Right atrium auricular region (tissue), 2 donors: ENCODE measurements at regions not wholly inside any gene's neighbourhood (a gene's known extent, or its start where the extent isn't known, plus 50 kb on each side); places are given as distances from the start of the nearest gene placed in this dataset.

Experiments used
- DNase-seq: peaks from one replicate; pipeline ENCODE4 v3.0.0-alpha.2; 2019; ENCODE audit warnings: low spot score
- H3K27ac ChIP-seq, 2 donors: fragments of 200-600 bp; sonication (generic); 1 replicate in 1 of 2; 2 replicates in 1 of 2; pipeline ENCODE4 v1.5.1; 2016 to 2019
- H3K27me3 ChIP-seq, 2 donors: fragments of 200-600 bp; sonication (generic); one replicate each; pipeline versions ENCODE4 v1.5.1 to v1.6.0; 2017 to 2019
- H3K36me3 ChIP-seq: fragments of 200-600 bp; sonication (generic); one replicate; pipeline ENCODE4 v1.5.1; 2016
- H3K4me1 ChIP-seq, 2 donors: fragments of 200-600 bp; sonication (generic); one replicate each; pipeline versions ENCODE4 v1.5.1 to v1.6.0; 2017 to 2019
- H3K4me3 ChIP-seq, 2 donors: fragments of 200-600 bp; sonication (generic); 1 replicate in 1 of 2; 2 replicates in 1 of 2; pipeline ENCODE4 v1.5.1; 2017 to 2019; ENCODE audit warnings: mild to moderate bottlenecking in 1 of 2, moderate library complexity in 1 of 2
- H3K9me3 ChIP-seq, 2 donors: fragments of 200-600 bp; sonication (generic); one replicate each; pipeline ENCODE4 v1.5.1; 2019
- CTCF ChIP-seq, 2 donors: fragments of 200-600 bp; sonication (generic); IDR thresholded peaks; one replicate each; pipeline ENCODE4 v1.5.1; 2019; ENCODE audit warnings: antibody characterized with exemption in 2 of 2

GRCh38 chr7:114183311-114184088 lies 231.1 kb upstream of the FOXP2 start:
- Histone ChIP-seq H3K36me3 (no peaks in the 10 kb centered on the region), H3K27me3 (no peaks in the 10 kb centered on the region), H3K27ac (no peak overlapping the region), H3K9me3 (no peaks in the 10 kb centered on the region), H3K4me3 (no peak overlapping the region), H3K4me1 (no peaks in the 10 kb centered on the region)
- no peak for DNase-seq
- TF ChIP-seq CTCF (IDR thresholded peaks at IDR 0.05), result no peak

GRCh38 chr7:114182837-114183236 lies 231.8 kb upstream of the FOXP2 start:
- Histone ChIP-seq H3K4me3 (no peak overlapping the region), H3K36me3 (no peaks in the 10 kb centered on the region), H3K9me3 (no peaks in the 10 kb centered on the region), H3K27me3 (no peaks in the 10 kb centered on the region), H3K27ac (no peak overlapping the region), H3K4me1 (no peaks in the 10 kb centered on the region)
- no peak for DNase-seq
- TF ChIP-seq CTCF (IDR thresholded peaks at IDR 0.05), result no peak

GRCh38 chr7:114181280-114181679 lies 233.3 kb upstream of the FOXP2 start:
- Histone ChIP-seq H3K36me3 (no peaks in the 10 kb centered on the region), H3K4me1 (no peaks in the 10 kb centered on the region), H3K9me3 (no peaks in the 10 kb centered on the region), H3K27ac (no peak overlapping the region), H3K4me3 (no peak overlapping the region), H3K27me3 (no peaks in the 10 kb centered on the region)
- DNase-seq, result no peak
- no peak for TF ChIP-seq CTCF (IDR thresholded peaks at IDR 0.05)

- no peak for DNase-seq
- Histone ChIP-seq H3K4me1 (no peaks in the 10 kb centered on the region), H3K27me3 (no peaks in the 10 kb centered on the region), H3K4me3 (no peak overlapping the region), H3K36me3 (no peaks in the 10 kb centered on the region), H3K27ac (no peak overlapping the region), H3K9me3 (no peaks in the 10 kb centered on the region)
- no peak for TF ChIP-seq CTCF (IDR thresholded peaks at IDR 0.05)
These were observed 233.9 kb upstream of the FOXP2 start for GRCh38 chr7:114180556-114181266.

- H3K9me3 ChIP-seq, result no peaks in the 10 kb centered on the region
- TF ChIP-seq CTCF (IDR thresholded peaks at IDR 0.05), result no peak
- H3K27me3 ChIP-seq, result no peaks in the 10 kb centered on the region
These were observed 239.5 kb upstream of the FOXP2 start for GRCh38 chr7:114175125-114175524.

More at GRCh38 chr7:114175125-114175524, 239.5 kb upstream of the FOXP2 start:
- DNase-seq, result no peak
- H3K4me1 ChIP-seq, result no peaks in the 10 kb centered on the region
- no peaks in the 10 kb centered on the region for H3K36me3 ChIP-seq
- no peak overlapping the region for H3K27ac ChIP-seq
- no peak overlapping the region for H3K4me3 ChIP-seq
